ENCODE measurements at regions not wholly inside any gene's neighbourhood (a gene's known extent, or its start where the extent isn't known, plus 50 kb on each side); places are given as distances from the start of the nearest gene placed in this dataset.

DNA sequence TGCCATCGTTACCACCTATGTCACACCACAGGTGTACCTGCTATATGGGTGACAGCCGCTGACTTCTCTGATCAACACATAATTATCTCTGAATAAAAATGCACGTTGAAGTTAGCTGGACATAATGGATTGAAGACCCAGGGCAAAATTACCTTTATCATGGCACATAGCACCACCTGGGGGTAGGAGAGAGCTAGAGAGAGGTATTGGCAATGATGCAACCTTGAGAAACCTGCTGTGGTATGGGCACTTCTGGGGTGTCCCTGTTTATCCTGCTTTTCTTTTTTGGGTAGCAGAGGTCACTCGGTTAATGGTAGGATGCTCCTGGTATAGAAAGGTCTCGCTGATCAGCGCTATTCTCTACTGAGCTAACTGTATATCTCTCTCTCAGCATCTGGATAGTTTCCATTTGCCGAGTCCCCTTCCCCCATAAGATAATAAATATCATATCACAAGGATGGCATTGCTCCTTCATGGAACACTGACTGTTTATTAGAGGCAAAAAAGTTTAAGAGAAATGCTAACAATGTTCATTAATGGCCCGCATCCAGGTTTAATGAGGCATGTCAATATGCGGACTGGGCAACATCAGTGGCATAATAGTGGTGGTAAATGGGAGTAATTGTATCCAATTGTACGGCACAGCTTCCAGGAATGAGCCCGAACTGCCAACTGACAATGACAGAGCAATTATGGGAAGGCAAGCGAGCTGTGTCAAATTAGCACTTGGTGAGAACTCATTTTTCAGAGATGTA lies 323.1 kb downstream of the TFEC start:
- TF ChIP-seq, protein P1, sequence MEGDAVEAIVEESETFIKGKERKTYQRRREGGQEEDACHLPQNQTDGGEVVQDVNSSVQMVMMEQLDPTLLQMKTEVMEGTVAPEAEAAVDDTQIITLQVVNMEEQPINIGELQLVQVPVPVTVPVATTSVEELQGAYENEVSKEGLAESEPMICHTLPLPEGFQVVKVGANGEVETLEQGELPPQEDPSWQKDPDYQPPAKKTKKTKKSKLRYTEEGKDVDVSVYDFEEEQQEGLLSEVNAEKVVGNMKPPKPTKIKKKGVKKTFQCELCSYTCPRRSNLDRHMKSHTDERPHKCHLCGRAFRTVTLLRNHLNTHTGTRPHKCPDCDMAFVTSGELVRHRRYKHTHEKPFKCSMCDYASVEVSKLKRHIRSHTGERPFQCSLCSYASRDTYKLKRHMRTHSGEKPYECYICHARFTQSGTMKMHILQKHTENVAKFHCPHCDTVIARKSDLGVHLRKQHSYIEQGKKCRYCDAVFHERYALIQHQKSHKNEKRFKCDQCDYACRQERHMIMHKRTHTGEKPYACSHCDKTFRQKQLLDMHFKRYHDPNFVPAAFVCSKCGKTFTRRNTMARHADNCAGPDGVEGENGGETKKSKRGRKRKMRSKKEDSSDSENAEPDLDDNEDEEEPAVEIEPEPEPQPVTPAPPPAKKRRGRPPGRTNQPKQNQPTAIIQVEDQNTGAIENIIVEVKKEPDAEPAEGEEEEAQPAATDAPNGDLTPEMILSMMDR (IDR thresholded peaks at IDR 0.05) = peak; percentile 21
- DNase-seq (no peak), ATAC-seq (peak in 1 of 2 donors; percentile 28)
- H3K4me1 ChIP-seq = no peaks in the 10 kb centered on the region
- no peak overlapping the region for H3K27ac ChIP-seq
- intact Hi-C loops (cut with DNase I) = no loop called here
- H3K9me3 ChIP-seq = no peaks in the 10 kb centered on the region
- no peak overlapping the region for H3K4me3 ChIP-seq
- H3K27me3 ChIP-seq (ENCODE audit: low read depth) = no peaks in the 10 kb centered on the region
- no peaks in the 10 kb centered on the region for H3K36me3 ChIP-seq

DNA sequence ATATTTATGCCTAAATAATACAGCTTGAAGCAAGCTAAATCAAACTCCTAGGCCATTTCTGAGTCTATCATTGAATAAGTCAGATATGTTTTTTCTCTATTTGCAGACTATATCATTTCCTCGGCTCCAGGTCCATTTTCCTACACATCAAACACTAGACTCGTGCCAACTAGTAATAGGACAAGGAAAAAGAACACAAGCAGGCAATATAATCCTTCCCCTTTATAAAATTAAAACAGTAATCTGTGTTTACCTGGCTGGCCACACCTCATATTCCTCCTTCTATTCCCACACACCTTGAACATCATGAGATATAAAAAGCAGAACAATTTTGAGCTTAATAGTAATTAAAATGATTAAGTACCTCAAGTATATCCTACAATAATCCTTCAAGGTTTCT lies 325.7 kb downstream of the TFEC start:
- Histone ChIP-seq H3K27me3 (ENCODE audit: low read depth) (no peaks in the 10 kb centered on the region), H3K27ac (no peak overlapping the region), H3K4me3 (no peak overlapping the region), H3K4me1 (no peaks in the 10 kb centered on the region), H3K9me3 (no peaks in the 10 kb centered on the region), H3K36me3 (no peaks in the 10 kb centered on the region)
- DNase-seq = no peak
- TF ChIP-seq, protein P1 (IDR thresholded peaks at IDR 0.05) = no peak
- intact Hi-C loops (cut with DNase I) = no loop called here
- no peak for ATAC-seq

GRCh38 chr7:115701141-115701540 lies 329.4 kb downstream of the TFEC start:
- no peak overlapping the region for H3K4me3 ChIP-seq
- no peaks in the 10 kb centered on the region for H3K27me3 ChIP-seq (ENCODE audit: low read depth)
- no peaks in the 10 kb centered on the region for H3K4me1 ChIP-seq
- no peaks in the 10 kb centered on the region for H3K9me3 ChIP-seq
- ATAC-seq (no peak), DNase-seq (no peak)
- H3K36me3 ChIP-seq = no peaks in the 10 kb centered on the region
- no peak overlapping the region for H3K27ac ChIP-seq
- TF ChIP-seq, protein P1 (IDR thresholded peaks at IDR 0.05) = no peak
- intact Hi-C loops (cut with DNase I) = no loop called here

DNA sequence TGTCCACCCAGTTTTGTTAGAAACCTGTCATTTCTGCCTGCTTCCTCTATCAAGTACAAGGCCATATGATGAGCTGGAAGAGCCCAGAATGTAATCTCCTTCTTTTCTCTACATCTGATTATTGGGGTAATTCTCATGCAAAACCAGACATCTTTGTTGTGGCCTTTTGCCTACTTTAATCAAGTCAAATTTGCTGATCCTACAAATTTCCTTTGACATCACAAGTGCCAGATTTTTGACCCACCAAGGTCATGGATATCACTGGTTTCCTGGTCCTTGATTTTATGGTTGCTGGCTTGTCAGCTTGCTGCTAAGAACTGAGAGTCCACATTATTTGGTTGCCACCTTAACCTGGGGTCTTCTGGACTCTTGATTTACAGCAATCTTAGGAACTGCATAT lies 336.1 kb downstream of the TFEC start:
- Histone ChIP-seq H3K9me3 (no peaks in the 10 kb centered on the region), H3K27me3 (ENCODE audit: low read depth) (no peaks in the 10 kb centered on the region), H3K4me1 (no peaks in the 10 kb centered on the region), H3K4me3 (no peak overlapping the region), H3K36me3 (no peaks in the 10 kb centered on the region), H3K27ac (no peak overlapping the region)
- ATAC-seq (no peak), DNase-seq (no peak)
- intact Hi-C loops (cut with DNase I) = no loop called here
- TF ChIP-seq, protein P1 (IDR thresholded peaks at IDR 0.05) = no peak

- intact Hi-C loops (cut with DNase I) = no loop called here
- no peaks in the 10 kb centered on the region for H3K36me3 ChIP-seq
- H3K4me1 ChIP-seq = no peaks in the 10 kb centered on the region
- DNase-seq (no peak), ATAC-seq (no peak)
- TF ChIP-seq, protein P1 (IDR thresholded peaks at IDR 0.05) = no peak
- H3K4me3 ChIP-seq = no peak overlapping the region
- no peaks in the 10 kb centered on the region for H3K27me3 ChIP-seq (ENCODE audit: low read depth)
- no peaks in the 10 kb centered on the region for H3K9me3 ChIP-seq
- H3K27ac ChIP-seq = no peak overlapping the region
Measured at GRCh38 chr7:115693779-115694178, 336.8 kb downstream of the TFEC start.

Measured in lower lobe of right lung (tissue), 2 donors.